Inferior parietal cortex (tissue), 1 donor: ENCODE measurements at regions not wholly inside any gene's neighbourhood (a gene's known extent, or its start where the extent isn't known, plus 50 kb on each side); places are given as distances from the start of the nearest gene placed in this dataset.
"Not testable (repeated sequence)": the region's sequence is repeated elsewhere in the genome, so short reads cannot be mapped to it uniquely, and the experiment has no call there.

Source experiments
- DNase-seq: peaks from one replicate; pipeline ENCODE4 v3.0.0-alpha.2; 2016; ENCODE audit errors: extremely low spot score

DNA sequence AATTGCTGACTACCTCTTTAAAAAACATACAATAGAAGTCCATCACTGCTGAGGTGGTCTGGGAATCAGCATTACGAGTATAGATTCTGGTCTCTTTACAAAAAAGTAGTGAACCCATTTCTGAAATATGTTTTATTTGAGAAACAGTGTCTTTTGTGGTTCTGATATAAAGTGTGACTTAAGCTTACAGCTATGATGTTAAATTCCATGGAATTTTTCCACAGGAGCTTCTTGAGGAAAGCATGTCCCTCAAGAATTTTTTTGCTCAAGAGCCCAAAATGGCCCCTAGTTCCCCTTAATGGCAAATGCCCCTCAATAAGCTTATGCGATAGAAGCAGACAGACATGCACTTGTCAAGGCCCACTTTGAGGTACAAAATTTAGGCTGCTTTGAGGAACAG lies 265.7 kb downstream of the FAM170A start:
- DNase-seq = no peak

DNA sequence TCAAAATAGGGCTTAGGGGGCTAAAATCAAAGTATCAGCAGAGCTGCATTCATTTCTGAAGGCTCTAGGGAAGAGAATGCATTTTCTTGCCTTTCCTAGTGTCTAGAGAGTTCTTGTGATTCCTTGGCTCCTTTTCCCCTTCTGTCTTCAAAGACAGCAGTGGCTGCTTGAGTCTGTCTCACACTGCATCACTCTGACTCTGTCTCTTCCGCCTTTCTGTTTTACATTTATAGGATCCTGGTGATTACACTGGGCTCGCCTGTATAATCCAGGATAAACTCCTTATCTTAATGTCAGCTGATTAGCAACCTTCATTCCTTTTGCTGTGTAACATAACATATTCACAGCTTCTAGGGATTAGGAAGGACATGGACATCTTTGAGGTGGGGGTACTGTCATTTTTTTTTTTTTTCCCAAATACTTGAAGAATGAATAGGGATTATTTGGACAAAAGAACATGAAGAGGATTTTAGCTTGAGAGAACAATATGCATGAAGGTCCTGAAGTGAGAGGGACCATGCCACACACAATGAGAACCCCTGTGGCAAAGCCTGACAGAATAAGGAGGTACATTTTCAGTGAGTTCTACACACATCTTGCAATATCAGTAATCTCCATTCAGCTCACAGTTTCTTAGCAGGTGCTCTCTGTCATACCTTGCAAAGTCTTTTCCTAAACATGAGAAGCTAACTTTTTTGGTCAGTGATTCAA lies 267.6 kb downstream of the FAM170A start:
- DNase-seq = no peak

DNA sequence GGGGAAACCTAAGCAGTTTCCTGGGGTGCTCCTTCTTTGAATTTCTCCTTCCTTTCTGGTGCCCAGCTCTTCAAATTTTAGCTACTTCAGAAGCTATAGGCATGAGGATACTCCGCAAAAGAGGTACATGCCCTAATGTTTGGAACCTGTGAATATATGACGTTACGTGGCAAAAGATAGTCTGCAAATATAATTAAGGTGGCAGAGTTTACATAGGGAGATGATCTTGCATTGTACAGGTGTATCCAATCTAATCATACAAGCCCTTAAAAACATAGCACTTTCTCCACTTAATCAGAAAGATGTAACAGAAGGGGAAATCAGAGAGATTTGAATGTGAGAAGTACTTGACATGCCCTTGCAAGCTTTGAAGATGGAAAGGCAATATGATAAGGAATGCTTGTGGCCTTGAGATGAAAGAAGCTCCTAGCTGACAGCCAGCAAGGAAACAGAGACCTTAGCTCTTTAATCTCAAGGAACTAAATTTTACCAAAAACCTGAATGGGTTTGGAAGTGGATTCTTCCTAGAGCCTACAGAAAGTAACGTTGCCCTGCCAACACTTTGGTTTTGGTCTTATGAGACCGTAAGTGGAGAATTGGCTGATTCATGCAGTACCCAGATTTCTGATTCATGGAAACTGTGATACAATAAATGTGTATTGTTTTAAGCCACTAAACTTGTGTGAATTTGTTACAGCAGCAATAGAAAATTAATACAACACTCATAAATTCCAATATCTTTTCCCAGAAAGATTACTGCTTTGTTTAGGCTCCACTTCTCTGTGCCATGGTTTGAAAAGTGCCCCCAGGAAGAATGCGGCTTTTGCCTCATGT lies 268.4 kb downstream of the FAM170A start:
- DNase-seq = no peak

DNA sequence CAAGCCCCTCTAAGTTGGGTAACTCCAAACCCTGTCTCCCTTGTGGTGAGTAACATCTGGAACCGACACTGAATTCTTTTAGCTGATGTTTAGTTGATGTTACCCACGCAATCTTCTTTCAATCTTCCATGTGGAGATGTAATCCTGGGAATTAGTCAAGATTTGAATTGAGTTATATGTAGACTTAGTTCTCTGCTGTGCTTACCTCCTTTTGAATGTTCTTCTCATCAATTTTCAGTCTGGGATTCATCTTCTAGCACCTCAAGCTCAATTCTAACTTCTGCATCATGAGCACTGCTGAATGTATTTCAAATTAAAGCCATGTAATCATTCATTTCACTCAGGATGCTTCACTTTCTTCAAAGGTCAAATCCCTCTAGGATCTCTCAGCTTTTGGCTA lies 270.6 kb downstream of the FAM170A start:
- DNase-seq = no peak

DNA sequence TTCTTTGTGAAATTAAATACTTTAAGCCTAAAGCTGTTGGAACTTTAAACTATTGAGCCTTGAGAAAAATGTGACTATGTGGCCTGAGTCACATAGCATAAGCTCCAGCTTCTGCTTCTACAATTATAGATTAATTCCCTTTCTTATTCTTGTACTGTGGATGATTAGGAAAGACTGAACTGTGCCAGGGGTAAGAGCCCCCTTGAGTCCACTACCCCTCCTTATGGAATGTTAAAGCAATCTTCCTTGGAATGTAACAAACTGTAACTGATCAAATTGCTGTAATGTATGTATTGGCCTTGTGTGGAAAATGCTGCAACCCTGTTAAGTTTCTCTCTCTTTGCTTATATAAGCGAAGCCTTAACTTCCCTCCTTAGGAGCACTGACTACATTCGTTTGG lies 273.2 kb downstream of the FAM170A start:
- no peak for DNase-seq

DNA sequence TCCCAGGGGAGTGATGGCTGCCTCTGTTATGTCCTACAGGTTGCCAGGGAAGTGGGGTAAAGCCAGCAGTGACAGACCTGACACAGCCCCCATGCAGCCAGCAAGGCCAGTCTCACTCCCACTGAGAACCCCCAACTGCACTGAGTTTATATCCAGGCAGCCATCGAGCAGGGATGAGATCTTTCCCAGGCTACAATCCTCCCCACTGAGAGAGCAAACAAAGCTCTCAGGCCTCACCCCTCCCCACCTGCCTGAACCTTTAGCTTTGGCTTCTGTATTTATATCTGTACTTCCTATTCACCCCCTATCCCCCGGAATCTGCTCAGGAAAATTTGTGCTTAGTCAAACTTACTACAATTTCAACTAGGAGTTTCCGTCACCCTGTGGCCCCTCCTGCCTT lies 284.1 kb downstream of the FAM170A start:
- no peak for DNase-seq

DNA sequence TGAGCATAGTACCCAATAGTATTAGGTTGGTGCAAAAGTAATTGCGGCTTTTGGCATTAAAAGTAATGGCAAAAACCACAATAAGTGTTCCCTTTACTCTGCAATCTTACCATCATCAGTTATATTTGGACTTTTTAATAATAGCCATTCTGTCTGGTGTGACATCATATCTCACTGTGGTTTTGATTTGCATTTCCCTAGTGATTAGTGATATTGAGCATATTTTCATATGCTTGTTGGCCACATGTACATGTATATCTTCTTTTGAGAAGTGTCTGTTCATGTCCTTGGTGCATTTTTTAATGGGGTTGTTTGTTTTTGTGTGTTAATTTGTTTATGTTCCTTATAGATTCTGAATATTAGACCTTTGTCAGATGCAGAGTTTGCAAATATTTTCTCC lies 289.9 kb downstream of the FAM170A start:
- DNase-seq = no peak

DNA sequence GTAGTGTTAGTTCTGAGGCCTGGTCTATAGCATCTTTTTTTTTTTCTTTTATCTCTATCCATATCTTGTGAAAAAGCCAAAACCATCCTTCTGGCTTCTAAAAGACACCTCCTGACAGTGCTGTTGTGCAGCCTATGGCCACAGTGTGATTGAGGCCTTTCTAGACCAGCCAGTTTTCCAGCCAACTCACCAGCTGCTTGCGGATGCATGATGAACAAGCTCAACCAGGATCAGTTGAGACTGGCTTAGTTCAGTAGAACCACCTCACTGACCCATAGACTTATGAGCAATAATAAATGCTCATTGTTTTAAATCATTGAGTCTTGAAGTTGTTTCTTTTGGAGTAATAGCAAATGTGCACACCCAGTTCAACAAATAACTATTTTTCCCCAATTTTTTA lies 296.9 kb downstream of the FAM170A start:
- no peak for DNase-seq

DNA sequence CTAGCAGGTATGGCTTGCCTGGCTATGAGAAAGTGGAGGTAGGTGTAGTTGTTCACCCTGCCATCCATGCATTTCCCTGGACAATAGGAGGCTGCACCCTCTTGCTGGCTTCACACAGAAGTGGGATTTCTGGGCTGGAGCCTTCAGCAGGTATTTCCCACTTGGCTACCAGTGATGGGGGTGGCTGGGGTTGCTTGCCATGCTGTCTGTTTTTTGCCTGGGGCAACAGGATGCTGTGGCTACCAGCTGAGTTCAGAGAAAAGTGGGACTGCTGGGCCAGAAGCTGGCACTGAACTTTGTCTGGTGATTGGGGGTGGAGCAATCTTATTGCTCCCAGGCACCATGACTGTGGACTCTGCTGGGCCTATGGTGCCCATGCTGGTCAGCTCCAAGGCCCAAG lies 299.6 kb downstream of the FAM170A start:
- no peak for DNase-seq

DNA sequence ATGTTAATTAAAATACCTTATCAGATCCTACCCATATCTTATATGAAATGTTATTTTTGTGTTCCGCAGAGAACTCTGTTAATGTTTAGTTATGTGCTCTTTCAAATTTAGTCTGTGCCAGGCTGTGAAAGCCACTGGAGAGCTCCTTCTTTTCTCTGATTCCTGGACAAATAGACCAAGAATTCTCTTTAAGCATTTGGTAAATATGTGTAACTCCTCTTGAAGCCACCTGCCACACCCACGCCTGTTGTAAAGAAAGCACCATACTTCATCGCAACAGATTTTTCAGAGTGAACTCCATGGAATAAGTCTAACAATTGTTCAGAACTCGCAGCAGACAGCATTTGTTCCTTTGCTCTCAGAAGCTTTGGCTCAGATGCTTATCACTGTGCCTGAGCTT lies 301.1 kb downstream of the FAM170A start:
- no peak for DNase-seq

DNA sequence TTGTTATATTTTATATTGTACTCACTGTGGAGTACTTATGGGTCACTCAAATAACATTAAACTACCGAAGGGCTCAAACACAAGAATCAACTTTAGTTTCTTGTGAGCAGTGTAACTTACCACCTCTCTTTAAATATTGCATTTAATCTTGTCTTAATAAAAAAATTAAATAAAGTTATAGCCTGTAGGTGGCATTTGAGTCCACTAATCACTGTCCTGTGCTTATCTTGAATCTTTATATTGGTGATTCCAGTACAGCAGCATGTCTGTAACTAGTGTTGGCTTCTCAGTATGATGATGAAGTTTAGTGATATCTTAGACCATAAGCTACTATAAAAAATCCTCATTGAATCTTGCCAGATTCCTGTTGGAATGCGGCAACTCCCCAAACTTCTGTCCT lies 313.8 kb downstream of the FAM170A start:
- no peak for DNase-seq

DNA sequence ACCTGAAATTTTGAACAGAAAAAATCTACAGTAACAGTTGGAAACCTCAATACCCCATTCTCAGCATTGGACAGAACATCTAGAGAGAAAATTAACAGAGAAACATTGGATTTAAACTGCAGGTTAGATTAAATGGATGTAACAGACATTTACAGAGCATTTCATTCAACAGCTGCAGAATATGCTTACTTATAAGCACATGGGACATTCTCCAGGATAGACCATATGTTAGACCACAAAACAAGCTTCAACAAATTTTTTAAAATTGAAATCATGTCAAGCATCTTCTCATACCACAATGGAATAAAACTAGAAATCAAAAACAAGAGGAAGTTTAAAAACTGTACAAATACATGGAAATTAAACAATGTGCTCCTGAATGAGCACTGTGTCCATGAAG lies 316.3 kb downstream of the FAM170A start:
- DNase-seq = no peak

DNA sequence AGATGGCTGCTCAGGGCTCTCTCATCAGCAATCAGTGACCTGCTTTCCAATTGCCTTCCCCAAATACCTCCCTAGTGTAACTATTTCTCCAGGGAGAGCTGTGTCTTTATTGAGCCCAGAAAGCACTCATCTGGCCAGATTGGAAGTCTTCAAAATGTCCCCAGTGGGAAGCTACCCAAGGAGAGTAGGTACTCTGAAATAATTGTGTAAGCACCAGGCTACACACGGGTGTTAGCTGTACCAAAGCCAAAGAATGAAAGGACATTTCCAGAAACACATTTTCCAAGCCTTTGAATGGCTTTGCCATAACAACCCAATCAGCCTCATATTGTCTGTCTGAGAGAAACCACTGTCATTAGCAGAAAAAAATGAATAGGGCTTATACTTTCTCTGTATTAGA lies 318.8 kb downstream of the FAM170A start:
- no peak for DNase-seq

DNA sequence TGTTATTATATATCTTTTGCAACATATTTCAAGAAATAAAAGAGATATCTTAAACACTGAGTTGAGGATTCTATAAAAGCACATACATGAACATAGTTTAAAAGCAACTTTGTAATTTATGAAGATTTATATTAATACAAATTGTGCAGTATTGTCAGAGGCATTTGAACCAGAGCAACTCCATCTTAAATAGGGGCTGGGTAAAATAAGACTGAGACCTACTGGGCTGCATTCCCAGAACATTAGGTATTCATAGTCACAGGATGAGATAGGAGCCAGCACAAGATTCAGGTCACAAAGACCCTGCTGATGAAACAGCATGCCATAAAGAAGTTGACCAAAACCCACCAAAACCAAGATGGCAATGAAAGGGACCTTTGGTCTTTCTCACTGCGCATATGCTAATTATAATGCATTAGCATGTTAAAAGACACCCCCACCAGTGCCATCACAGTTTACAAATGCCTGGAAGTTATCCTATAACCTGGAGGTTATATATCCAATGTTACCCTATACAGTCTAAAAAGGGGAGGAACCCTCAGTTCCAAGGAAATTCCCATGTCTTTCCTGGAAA lies 320.2 kb downstream of the FAM170A start:
- no peak for DNase-seq

DNA sequence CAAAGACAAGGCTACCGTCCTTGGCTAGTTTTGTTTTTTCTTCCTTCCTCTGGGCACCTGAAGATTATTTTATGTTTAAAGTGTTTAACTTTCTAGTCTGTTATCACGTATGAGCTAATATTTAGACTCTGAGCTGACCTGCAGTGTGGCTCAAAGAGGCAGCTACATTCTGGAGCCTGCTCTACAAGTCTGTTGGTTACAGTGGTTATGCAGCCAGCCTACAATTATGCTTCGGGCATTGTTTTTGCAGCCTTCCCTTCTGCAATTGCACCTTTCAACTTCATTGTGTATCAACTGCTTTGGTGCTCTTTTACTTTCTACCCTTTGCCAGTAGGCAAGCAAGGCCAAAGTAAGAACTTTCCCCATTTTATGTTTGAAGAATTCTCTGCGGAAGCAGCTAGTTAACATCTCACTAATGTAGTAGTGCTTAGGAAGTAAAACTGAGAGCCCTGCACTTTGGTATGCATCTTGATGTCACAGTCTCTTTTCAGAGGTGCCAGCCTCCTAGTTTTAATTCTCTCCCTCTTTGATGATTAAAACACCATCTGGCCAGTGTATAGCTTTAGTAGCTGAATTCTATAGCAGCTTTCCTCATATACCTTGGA lies 322.1 kb downstream of the FAM170A start:
- DNase-seq = peak; percentile 17

DNA sequence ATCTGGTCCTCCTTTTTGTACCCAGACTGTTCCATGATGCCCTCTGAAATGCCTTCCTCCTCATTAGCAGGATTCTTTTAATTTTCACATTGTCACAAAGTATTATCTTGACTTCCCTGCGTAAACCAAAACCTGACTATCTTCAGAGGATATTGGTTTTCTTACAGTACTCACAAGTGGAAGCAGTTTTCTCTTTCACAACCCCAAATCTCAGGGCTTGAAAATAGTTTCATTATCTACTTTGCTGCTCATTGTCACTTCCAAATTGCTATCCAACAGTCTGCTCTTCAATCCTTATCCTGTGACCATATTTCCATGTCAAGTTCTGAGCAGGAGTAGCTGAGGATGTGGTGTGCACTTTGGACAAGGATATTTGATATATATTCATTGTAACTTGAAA lies 324.1 kb downstream of the FAM170A start:
- no peak for DNase-seq

DNA sequence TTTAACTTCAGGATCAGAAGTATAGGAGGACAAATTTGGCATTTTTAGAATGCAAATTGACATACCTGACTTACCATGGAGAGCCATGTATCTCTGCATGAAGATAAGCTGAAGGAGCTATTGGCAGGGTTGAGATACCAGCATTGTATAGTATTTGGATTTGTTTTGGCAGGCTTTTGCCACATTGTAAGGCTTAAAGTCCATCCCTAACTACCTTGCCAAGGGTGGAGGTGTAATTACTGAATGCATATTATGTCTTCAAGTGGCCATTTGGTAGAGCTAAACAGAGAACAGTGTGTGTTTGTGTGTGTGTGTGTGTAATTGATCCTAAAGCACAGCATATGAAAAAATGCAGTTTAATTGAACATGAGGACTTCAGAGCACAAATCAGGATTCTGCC lies 324.7 kb downstream of the FAM170A start:
- no peak for DNase-seq

DNA sequence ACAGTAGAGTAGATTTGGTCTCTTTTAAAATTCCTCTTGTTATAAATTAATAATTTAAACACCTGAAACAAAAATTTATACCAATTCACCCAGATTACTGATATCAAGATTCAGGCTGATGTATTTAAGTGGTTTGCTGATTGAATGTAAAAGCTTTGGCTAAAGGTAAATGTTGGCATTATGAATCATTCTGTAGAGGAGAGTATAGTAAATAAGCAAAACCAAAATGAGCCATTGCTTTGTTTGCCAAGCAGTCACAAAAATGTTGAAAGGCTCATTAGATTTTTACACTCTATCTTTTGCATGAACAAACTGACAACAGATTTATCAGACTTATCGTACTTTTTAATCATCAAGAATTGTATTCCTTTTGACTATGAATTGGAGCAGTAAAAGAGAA lies 332.6 kb downstream of the FAM170A start:
- no peak for DNase-seq

DNA sequence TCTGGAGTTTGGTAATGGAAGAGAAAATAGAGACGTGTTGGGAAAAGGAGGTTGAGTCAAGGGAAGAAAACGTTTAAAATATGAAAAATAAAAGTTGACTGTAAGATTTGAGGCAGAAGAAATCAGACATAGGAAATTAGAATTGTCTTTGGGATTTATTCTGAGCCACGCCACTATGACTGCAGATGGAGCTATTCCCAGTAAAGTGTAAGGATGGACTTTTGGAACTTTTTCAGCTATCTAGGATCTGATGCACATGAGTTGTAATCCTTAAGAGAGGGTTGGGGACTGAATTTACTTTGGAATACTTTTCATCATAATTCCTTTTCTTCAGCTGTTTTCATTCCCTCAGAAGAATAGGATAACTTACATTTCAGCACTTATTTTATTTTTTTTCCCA lies 336.7 kb downstream of the FAM170A start:
- no peak for DNase-seq

DNA sequence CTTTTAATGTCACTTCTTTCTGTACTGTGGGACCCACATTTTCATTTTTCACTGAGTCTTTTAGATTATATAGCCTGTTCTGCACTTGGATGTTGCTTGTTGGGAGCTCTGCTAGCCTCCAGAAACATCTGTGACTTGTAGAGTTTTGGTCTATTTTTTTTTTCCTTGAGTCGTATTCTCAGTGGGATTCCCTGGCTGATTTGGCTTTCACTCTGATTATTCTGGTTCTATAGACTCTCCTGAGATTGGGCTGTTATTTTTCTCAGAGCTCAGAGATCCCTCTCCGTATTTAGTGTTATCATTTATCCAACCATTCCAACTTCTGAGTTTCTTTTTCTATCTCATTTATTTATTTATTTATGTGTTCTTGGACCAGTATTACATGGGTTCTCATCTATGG lies 339.3 kb downstream of the FAM170A start:
- no peak for DNase-seq

DNA sequence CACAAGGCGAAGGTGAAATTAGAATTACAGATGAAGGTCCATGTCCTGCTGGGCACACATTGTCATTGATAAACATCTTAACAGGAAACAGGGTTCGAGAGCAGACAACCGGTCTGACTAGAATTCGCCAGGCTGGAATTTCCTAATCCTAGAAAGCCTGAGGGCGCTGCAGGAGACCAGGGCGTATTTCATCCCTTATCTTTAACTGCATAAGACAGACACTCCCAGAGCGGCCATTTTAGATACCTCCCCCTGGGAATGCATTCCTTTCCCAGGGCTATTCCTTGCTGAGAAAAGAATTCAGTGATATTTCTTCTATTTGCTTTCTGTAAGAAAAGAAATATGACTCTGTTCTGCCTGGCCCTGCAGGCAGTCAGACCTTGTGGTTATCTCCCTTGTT lies 357.7 kb downstream of the FAM170A start:
- not testable (repeated sequence) for DNase-seq

DNA sequence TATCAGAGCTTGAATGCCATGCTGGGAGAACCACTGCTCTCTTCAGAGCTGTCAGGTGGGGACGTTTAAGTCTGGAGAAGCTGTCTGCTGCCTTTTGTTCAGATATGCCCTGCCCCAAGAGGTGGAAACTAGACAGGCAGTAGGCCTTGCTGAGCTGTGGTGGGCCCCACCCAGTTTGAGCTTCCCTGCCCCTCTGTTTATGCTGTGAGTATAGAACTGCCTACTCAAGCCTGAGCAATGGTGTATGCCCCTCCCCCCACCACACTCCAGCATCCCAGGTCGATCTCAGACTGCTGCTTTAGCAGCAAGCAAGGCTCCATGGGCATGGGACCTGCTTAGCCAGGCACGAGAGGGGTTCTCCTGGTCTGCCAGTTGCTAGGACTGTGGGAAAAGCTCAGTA lies 362.3 kb downstream of the FAM170A start:
- no peak for DNase-seq

DNA sequence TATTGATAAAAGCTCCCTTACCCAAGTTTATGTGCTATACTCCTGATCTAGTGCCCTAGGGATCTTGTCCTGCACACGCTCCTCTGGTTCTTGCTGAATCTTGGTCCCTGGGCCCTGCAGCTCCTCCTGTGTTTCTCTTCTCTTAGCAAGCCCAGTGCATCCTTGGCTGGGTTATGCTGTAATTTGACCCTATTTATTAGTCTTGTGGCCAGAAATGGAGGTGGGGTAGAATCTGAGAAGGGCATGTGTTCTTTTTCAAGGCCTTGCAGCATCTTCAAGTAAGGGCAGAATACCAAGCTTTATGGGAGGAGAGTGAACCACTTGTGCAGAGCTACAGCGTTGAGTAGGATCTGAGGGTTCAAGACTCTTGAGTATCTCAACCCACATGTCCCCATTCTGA lies 366.8 kb downstream of the FAM170A start:
- DNase-seq = no peak
